GM19328 (cell line): ENCODE measurements at regions not wholly inside any gene's neighbourhood (a gene's known extent, or its start where the extent isn't known, plus 50 kb on each side); places are given as distances from the start of the nearest gene placed in this dataset.
"Not testable (repeated sequence)": the region's sequence is repeated elsewhere in the genome, so short reads cannot be mapped to it uniquely, and the experiment has no call there.

ENCODE experiments used
- ATAC-seq: cut with Tn5 transposase; IDR thresholded peaks from one replicate; pipeline ENCODE4 v1.9.1; 2021; ENCODE audit warnings: mild to moderate bottlenecking, moderate library complexity; ENCODE audit not compliant: unreplicated experiment

- ATAC-seq = no peak
Measured at GRCh38 chr6:21333715-21334114, 259.8 kb upstream of the SOX4 start.

- no peak for ATAC-seq
Measured at GRCh38 chr6:21334651-21335050, 258.9 kb upstream of the SOX4 start.

- ATAC-seq = no peak
Measured at GRCh38 chr6:21335591-21335990, 258.0 kb upstream of the SOX4 start.

- no peak for ATAC-seq
Measured at GRCh38 chr6:21337263-21337662, 256.3 kb upstream of the SOX4 start.

- ATAC-seq = no peak
Measured at GRCh38 chr6:21340573-21340972, 253.0 kb upstream of the SOX4 start.

- ATAC-seq = no peak
Measured at GRCh38 chr6:21341910-21342309, 251.6 kb upstream of the SOX4 start.

- no peak for ATAC-seq
Measured at GRCh38 chr6:21342501-21342900, 251.1 kb upstream of the SOX4 start.

- ATAC-seq = not testable (repeated sequence)
Measured at GRCh38 chr6:21345704-21346103, 247.8 kb upstream of the SOX4 start.

GRCh38 chr6:21348146-21348503 is 245.4 kb upstream of the SOX4 start:
- ATAC-seq = no peak

GRCh38 chr6:21348504-21349195 is 244.9 kb upstream of the SOX4 start:
- ATAC-seq = no peak

GRCh38 chr6:21349834-21350233 is 243.7 kb upstream of the SOX4 start:
- no peak for ATAC-seq

GRCh38 chr6:21350926-21351325 is 242.6 kb upstream of the SOX4 start:
- ATAC-seq = no peak

- ATAC-seq = no peak
Measured at GRCh38 chr6:21352131-21352530, 241.4 kb upstream of the SOX4 start.

GRCh38 chr6:21354805-21355238 is 238.7 kb upstream of the SOX4 start:
- no peak for ATAC-seq

- no peak for ATAC-seq
Measured at GRCh38 chr6:21355638-21356037, 237.9 kb upstream of the SOX4 start.

GRCh38 chr6:21357262-21357661 is 236.3 kb upstream of the SOX4 start:
- no peak for ATAC-seq

GRCh38 chr6:21359926-21360325 is 233.6 kb upstream of the SOX4 start:
- no peak for ATAC-seq

- no peak for ATAC-seq
Measured at GRCh38 chr6:21360336-21360735, 233.2 kb upstream of the SOX4 start.

GRCh38 chr6:21367148-21367547 is 226.4 kb upstream of the SOX4 start:
- ATAC-seq = no peak

- no peak for ATAC-seq
Measured at GRCh38 chr6:21367649-21368154, 225.8 kb upstream of the SOX4 start.

- no peak for ATAC-seq
Measured at GRCh38 chr6:21371061-21371460, 222.5 kb upstream of the SOX4 start.

GRCh38 chr6:21371676-21372171 is 221.8 kb upstream of the SOX4 start:
- no peak for ATAC-seq
